SK-N-SH (cell line): ENCODE measurements at regions not wholly inside any gene's neighbourhood (a gene's known extent, or its start where the extent isn't known, plus 50 kb on each side); places are given as distances from the start of the nearest gene placed in this dataset.
"Not testable (repeated sequence)": the region's sequence is repeated elsewhere in the genome, so short reads cannot be mapped to it uniquely, and the experiment has no call there.

Experiments
- CTCF ChIA-PET: fragments of 300-600, 350-600 bp; formaldehyde crosslinking; extraction: SDS; loops from one replicate; lab custom pipeline; 2021; lab: Yijun Ruan, JAX
- POLR2A ChIA-PET: fragments of 350-600 bp; sonication (Branson Sonifier 250); formaldehyde crosslinking; extraction: SDS; loops from one replicate; lab custom pipeline; 2020; ENCODE audit warnings: antibody characterized with exemption, inconsistent platforms; lab: Yijun Ruan, JAX
- DNase-seq: peaks from one replicate; pipeline ENCODE4 v3.0.0; 2012
- H2AFZ ChIP-seq: fragments of 200-600 bp; sonication (generic); 2 replicates; pipeline ENCODE4 v1.8.1; 2016; ENCODE audit warnings: antibody characterized with exemption, mild to moderate bottlenecking, low read depth
- H3F3A ChIP-seq: fragments of 200-600 bp; sonication (generic); replicated peaks from 2 replicates; pipeline ENCODE3; 2016; ENCODE audit warnings: antibody characterized with exemption, mild to moderate bottlenecking; ENCODE audit not compliant: insufficient read depth
- H3K27ac ChIP-seq, 2 experiments: fragments of 200-500 bp in 1 of 2; fragments of 200-600 bp in 1 of 2; sonication (Bioruptor generic) in 1 of 2; sonication (generic), shearing (Covaris generic) in 1 of 2; 2 replicates each; pipeline versions ENCODE4 v1.5.1 to v1.6.1; 2014 to 2016; ENCODE audit warnings: low read depth in 2 of 2, inconsistent platforms in 1 of 2, low read length in 1 of 2, mild to moderate bottlenecking in 1 of 2, mixed read lengths in 1 of 2
- H3K27me3 ChIP-seq: fragments of 200-600 bp; sonication (generic), shearing (Covaris generic); 2 replicates; pipeline ENCODE4 v1.6.1; 2016; ENCODE audit warnings: mixed run types; ENCODE audit not compliant: insufficient read depth
- H3K36me3 ChIP-seq, 2 experiments: fragments of 200-500 bp in 1 of 2; fragments of 200-600 bp in 1 of 2; sonication (Bioruptor generic) in 1 of 2; sonication (generic) in 1 of 2; replicated peaks in 1 of 2; 2 replicates each; pipeline versions ENCODE3 to v1.5.1; 2014 to 2016; ENCODE audit warnings: low read length in 1 of 2, mild to moderate bottlenecking in 1 of 2; ENCODE audit not compliant: insufficient read depth in 2 of 2, control insufficient read depth in 1 of 2
- H3K4me1 ChIP-seq, 2 experiments: fragments of 200-500 bp in 1 of 2; fragments of 200-600 bp in 1 of 2; sonication (Bioruptor generic) in 1 of 2; sonication (generic), shearing (Covaris generic) in 1 of 2; 2 replicates each; pipeline versions ENCODE4 v1.5.1 to v1.6.1; 2014 to 2016; ENCODE audit warnings: low read depth in 1 of 2, low read length in 1 of 2, mixed run types in 1 of 2; ENCODE audit not compliant: insufficient read depth in 2 of 2, control insufficient read depth in 1 of 2
- H3K4me2 ChIP-seq: fragments of 200-600 bp; sonication (generic), shearing (Covaris generic); 2 replicates; pipeline ENCODE4 v1.6.1; 2017; ENCODE audit warnings: mixed run types
- H3K4me3 ChIP-seq, 2 experiments: fragments of 200-500 bp in 1 of 2; fragments of 200-600 bp in 1 of 2; sonication (Bioruptor generic) in 1 of 2; sonication (generic), shearing (Covaris generic) in 1 of 2; 2 replicates each; pipeline versions ENCODE4 v1.5.1 to v1.8.1; 2014 to 2016; ENCODE audit warnings: low read depth in 2 of 2, inconsistent platforms in 1 of 2, low read length in 1 of 2, mild to moderate bottlenecking in 1 of 2, mixed read lengths in 1 of 2, moderate library complexity in 1 of 2
- H3K79me2 ChIP-seq: fragments of 200-600 bp; sonication (generic); 2 replicates; pipeline ENCODE4 v1.8.1; 2017; ENCODE audit warnings: mild to moderate bottlenecking; ENCODE audit not compliant: insufficient read depth
- H3K9ac ChIP-seq: fragments of 200-600 bp; sonication (generic); 2 replicates; pipeline ENCODE4 v1.6.1; 2017; ENCODE audit warnings: mixed run types
- H3K9me2 ChIP-seq: fragments of 200-600 bp; sonication (generic); 2 replicates; pipeline ENCODE4 v1.6.1; 2017; ENCODE audit warnings: mixed run types
- H3K9me3 ChIP-seq: fragments of 200-600 bp; sonication (generic); 2 replicates; pipeline ENCODE4 v1.6.1; 2017; ENCODE audit warnings: mixed run types, mild to moderate bottlenecking, moderate library complexity
- H4K20me1 ChIP-seq: fragments of 200-600 bp; sonication (generic); 2 replicates; pipeline ENCODE4 v1.6.1; 2017; ENCODE audit warnings: mild to moderate bottlenecking, mixed run types; ENCODE audit not compliant: insufficient read depth
- WGBS: methylation state at CpG from one replicate; pipeline ENCODE4 v1.1.6; 2017; ENCODE audit warnings: low lambda C conversion rate; 5-methylcytosine and 5-hydroxymethylcytosine counted together

DNA sequence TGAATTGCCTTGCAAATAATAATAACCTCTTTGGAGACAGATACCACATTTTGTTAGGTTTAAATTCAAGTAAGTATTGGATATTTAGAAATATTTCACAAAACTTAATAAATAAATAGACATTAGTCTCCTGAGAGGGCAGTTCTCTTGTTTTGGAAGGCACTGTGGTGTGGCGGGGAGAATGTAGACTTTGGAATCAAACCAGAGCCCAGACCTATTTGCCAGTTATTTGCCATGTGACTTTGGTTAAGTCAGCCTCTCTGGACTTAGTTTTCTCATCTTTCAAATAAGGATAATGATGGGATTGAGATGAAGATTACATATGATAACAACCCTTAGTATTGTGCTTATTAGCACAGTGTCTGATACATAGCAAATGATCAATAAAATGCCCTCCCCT is 1835.6 kb downstream of the KHDRBS2 start:
- H3K9ac ChIP-seq, H3K4me2 ChIP-seq, H3K9me3 ChIP-seq, H2AFZ ChIP-seq, POLR2A ChIA-PET, DNase-seq, H4K20me1 ChIP-seq, CTCF ChIA-PET, H3F3A ChIP-seq, H3K4me1 ChIP-seq, H3K27me3 ChIP-seq, H3K79me2 ChIP-seq, H3K4me3 ChIP-seq, H3K9me2 ChIP-seq, H3K36me3 ChIP-seq, H3K27ac ChIP-seq: not testable (repeated sequence)
- WGBS: 11% methylated on average over 1 of the region's 1 CpG

DNA sequence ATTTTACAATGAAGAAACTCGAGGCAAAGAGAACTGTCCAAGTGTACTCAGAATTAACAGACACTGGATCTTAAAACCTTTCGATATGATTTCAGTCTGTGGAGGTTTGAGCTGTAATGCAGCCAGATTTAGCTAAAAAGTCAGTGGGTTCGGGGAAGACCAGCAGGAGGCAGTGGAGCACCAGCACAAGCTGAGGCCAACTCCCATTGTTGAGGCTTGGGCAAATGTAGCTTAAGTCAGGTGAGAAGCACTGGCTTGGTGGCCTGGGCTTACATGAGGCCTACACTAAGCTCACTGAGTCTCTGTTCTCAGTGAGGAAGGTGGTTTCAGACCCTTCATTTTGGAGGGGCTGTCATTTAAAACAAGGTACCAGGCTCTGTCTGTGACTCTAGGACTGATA is 1841.5 kb downstream of the KHDRBS2 start:
- DNase-seq, H3K27me3 ChIP-seq, H2AFZ ChIP-seq, H4K20me1 ChIP-seq, H3K4me3 ChIP-seq, H3K27ac ChIP-seq, POLR2A ChIA-PET, H3K9ac ChIP-seq, H3K4me1 ChIP-seq, H3K9me2 ChIP-seq, CTCF ChIA-PET, H3K4me2 ChIP-seq, H3F3A ChIP-seq, H3K36me3 ChIP-seq, H3K9me3 ChIP-seq, H3K79me2 ChIP-seq: not testable (repeated sequence)
- WGBS: 0% methylated on average over 1 of the region's 3 CpGs

DNA sequence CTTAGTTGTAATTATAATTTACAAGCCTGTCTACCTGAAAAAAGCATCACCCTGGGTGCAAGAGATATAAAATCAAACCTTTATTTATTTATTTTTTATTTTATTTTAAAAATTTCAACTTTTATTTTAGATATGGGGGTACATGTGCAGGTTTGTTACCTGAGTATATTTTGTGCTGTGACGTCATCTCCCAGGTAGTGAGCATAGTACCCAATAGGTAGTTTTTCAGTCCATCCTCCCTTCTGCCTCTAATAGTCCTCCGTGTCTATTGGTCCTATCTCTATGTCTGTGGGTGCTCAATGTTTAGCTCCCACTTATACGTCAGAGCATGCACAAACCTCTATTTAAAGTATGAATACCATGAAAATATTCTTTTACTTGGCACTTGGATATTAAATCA is 1846.3 kb downstream of the KHDRBS2 start:
- H3K4me3 ChIP-seq, H3K27me3 ChIP-seq, POLR2A ChIA-PET, H3K36me3 ChIP-seq, H3K9ac ChIP-seq, H3K4me2 ChIP-seq, H3K9me2 ChIP-seq, H3K27ac ChIP-seq, H3F3A ChIP-seq, DNase-seq, H3K4me1 ChIP-seq, H4K20me1 ChIP-seq, H3K79me2 ChIP-seq, CTCF ChIA-PET, H3K9me3 ChIP-seq, H2AFZ ChIP-seq: not testable (repeated sequence)
- WGBS: 0% methylated on average over 3 of the region's 3 CpGs

- H3K9me2 ChIP-seq, H3K27me3 ChIP-seq, H4K20me1 ChIP-seq, H3K36me3 ChIP-seq, H3K4me2 ChIP-seq, CTCF ChIA-PET, H3K4me3 ChIP-seq, H3K27ac ChIP-seq, H3K9ac ChIP-seq, H2AFZ ChIP-seq, POLR2A ChIA-PET, DNase-seq, H3K4me1 ChIP-seq, H3F3A ChIP-seq, H3K9me3 ChIP-seq, H3K79me2 ChIP-seq: not testable (repeated sequence)
- no CpG with 5 or more reads among the region's 1 CpG for WGBS
Measured at GRCh38 chr6:60422691-60423090, 1863.3 kb downstream of the KHDRBS2 start.

DNA sequence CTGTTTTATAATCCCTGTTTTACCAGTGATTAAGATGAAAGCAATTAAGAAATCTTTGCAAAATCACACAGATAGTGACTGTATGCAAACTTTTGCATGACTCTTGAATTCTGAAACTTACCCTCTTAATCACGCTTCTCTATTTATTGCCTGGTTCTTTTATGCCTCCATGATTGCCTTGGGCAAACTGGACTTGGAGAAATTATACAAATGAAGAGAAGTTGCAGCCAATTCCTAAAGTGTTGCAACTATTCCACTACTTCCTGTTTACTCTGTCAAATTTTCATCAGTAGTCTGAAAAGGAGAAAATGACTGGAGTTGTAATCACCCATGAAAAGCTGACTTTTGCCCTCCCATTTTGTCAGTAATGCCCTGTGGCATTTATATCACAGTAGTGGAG is 1869.9 kb downstream of the KHDRBS2 start:
- H3K9ac ChIP-seq, H2AFZ ChIP-seq, H4K20me1 ChIP-seq, H3K27ac ChIP-seq, DNase-seq, H3K27me3 ChIP-seq, H3K9me3 ChIP-seq, H3K4me1 ChIP-seq, H3K9me2 ChIP-seq, H3F3A ChIP-seq, CTCF ChIA-PET, H3K79me2 ChIP-seq, H3K4me3 ChIP-seq, H3K4me2 ChIP-seq, H3K36me3 ChIP-seq, POLR2A ChIA-PET: not testable (repeated sequence)
- 0% methylated on average over 1 of the region's 1 CpG for WGBS

- H3K4me2 ChIP-seq, H3K79me2 ChIP-seq, H3K36me3 ChIP-seq, H2AFZ ChIP-seq, CTCF ChIA-PET, H3K27ac ChIP-seq, H3K27me3 ChIP-seq, POLR2A ChIA-PET, H3K9me2 ChIP-seq, H3K4me1 ChIP-seq, H3K9me3 ChIP-seq, H4K20me1 ChIP-seq, H3F3A ChIP-seq, H3K4me3 ChIP-seq, H3K9ac ChIP-seq, DNase-seq: not testable (repeated sequence)
- 38% methylated on average over 1 of the region's 3 CpGs for WGBS
Measured at GRCh38 chr6:60408747-60409146, 1877.3 kb downstream of the KHDRBS2 start.

- H3K4me3 ChIP-seq, H3K27me3 ChIP-seq, H3K36me3 ChIP-seq, H2AFZ ChIP-seq, DNase-seq, POLR2A ChIA-PET, H3K79me2 ChIP-seq, H3K9me2 ChIP-seq, CTCF ChIA-PET, H3F3A ChIP-seq, H3K4me1 ChIP-seq, H3K4me2 ChIP-seq, H4K20me1 ChIP-seq, H3K9ac ChIP-seq, H3K27ac ChIP-seq, H3K9me3 ChIP-seq: not testable (repeated sequence)
- WGBS: 6% methylated on average over 4 of the region's 4 CpGs
Measured at GRCh38 chr6:60403268-60403667, 1882.8 kb downstream of the KHDRBS2 start.
